ENCODE measurements at regions not wholly inside any gene's neighbourhood (a gene's known extent, or its start where the extent isn't known, plus 50 kb on each side); places are given as distances from the start of the nearest gene placed in this dataset.

- TF ChIP-seq CTCF (IDR thresholded peaks at IDR 0.05 in 8 of 11, conservative IDR thresholded peaks at IDR 0.05 in 3 of 11): no peak
- no peak for TF ChIP-seq POLR2AphosphoS5 (IDR thresholded peaks at IDR 0.05)
Observed at GRCh38 chr4:38367642-38368174, 296.3 kb upstream of the KLF3 start.

Data from spleen (tissue), 7 donors.